Activated naive CD4-positive, alpha-beta T cell treated with anti-CD3 and anti-CD28 coated beads, Interleukin-2, amount 50 U/mL, for 24 hours (primary cell): ENCODE measurements at regions not wholly inside any gene's neighbourhood (a gene's known extent, or its start where the extent isn't known, plus 50 kb on each side); places are given as distances from the start of the nearest gene placed in this dataset.

ENCODE experiments used
- H3K27ac Mint-ChIP-seq: one replicate; pipeline ENCODE4 v1.8.0; 2021; ENCODE audit warnings: mild to moderate bottlenecking, mixed read lengths
- H3K27me3 Mint-ChIP-seq: one replicate; pipeline ENCODE4 v1.8.0; 2021; ENCODE audit warnings: mixed read lengths
- H3K36me3 Mint-ChIP-seq: one replicate; pipeline ENCODE4 v1.8.0; 2021; ENCODE audit warnings: mixed read lengths
- H3K4me1 Mint-ChIP-seq: one replicate; pipeline ENCODE4 v1.8.0; 2021; ENCODE audit warnings: mixed read lengths
- H3K4me3 Mint-ChIP-seq: one replicate; pipeline ENCODE4 v1.8.0; 2021; ENCODE audit warnings: mild to moderate bottlenecking, mixed read lengths
- H3K9me3 Mint-ChIP-seq: one replicate; pipeline ENCODE4 v1.8.0; 2021; ENCODE audit warnings: mixed read lengths

DNA sequence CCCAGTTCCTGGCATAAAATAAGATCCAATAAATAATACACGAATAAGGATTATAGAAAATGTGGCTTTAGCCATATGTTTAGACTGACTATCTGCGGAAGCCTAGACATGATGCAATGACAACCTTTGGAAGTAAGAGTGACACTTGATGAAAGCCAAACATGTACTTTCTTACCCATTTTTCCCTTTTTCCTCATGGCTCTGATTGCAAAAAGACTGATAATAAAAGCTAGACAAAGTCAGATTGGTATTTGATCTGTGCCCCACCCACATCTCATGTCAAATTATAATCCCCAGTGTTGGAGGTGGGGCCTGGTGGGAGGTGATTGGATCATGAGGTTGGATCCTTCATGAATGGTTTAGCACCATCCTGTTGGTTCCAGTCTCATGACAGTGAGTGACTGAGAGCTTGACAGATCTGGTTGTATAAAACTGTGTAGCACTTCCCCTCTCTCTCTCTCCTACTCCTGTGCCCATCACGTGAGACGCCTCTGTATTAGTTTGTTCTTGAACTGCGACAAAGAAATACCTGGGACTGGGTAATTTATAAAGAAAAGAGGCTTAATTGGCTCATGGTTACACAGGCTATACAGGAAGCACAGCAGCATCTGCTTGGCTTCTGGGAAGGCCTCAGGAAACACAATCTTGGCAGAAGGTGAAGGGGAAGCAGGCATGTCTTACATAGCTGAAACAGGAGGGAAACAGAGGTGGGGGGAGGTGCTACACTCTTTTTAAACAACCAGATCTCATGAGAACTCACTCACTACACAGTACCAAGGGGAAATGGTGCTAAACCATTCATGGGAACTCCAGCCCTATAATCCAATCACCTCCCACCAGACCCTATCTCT, 243.4 kb upstream of the PIK3R1 start:
- no peaks in the 10 kb centered on the region for H3K9me3 Mint-ChIP-seq
- no peaks in the 10 kb centered on the region for H3K4me1 Mint-ChIP-seq
- H3K36me3 Mint-ChIP-seq = no peaks in the 10 kb centered on the region
- H3K27me3 Mint-ChIP-seq = no peaks in the 10 kb centered on the region
- H3K27ac Mint-ChIP-seq = no peak overlapping the region
- no peak overlapping the region for H3K4me3 Mint-ChIP-seq

DNA sequence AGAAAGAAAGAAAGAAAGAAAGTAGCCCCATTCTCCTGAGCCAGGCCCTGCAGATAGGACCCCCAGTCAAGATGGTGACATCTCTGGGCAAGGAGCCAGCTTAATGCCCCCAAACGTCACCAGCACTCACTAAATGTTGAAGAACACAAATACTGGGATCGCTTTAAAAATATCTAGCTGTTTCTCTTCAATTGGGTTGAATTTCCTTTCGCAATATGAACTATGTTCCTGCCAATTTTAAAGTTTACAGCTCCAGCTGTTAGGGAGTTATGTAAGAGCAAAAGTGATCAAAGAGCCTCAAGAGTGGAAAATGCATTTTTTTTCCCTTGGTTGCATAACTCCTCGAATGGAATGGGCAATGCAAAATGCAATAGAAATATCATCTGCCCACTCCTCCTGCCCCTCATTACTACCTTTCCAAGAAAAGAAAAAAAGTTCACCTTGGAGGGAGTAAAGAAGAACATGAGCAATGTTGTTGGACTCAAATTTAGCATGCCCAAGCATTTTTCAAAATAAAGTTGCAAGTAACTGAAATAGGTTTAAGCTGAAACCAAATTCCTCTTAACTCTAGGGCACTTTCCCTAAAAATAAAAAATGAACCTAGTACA, 244.2 kb upstream of the PIK3R1 start:
- H3K4me1 Mint-ChIP-seq = no peaks in the 10 kb centered on the region
- H3K27me3 Mint-ChIP-seq = no peaks in the 10 kb centered on the region
- no peak overlapping the region for H3K27ac Mint-ChIP-seq
- no peaks in the 10 kb centered on the region for H3K36me3 Mint-ChIP-seq
- no peak overlapping the region for H3K4me3 Mint-ChIP-seq
- no peaks in the 10 kb centered on the region for H3K9me3 Mint-ChIP-seq

DNA sequence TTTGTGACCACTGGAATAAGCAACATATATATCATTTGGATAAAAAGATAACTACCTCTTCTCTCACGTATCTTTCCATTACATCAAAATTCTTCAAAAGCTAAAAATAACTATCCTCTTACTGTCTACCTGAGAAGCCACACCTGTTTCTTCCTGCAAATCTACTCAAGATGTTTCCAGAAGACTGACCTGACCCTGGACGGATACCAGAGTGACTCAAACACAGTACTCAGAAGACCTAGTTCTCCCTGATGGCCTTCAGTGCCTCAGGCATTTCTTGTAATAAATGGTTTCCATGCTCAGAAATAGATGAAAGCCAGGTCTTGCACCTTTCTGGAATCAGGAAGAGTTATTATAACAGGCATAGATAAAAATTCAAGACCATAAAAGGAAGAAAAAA, 245.9 kb upstream of the PIK3R1 start:
- no peaks in the 10 kb centered on the region for H3K36me3 Mint-ChIP-seq
- H3K9me3 Mint-ChIP-seq = no peaks in the 10 kb centered on the region
- H3K27ac Mint-ChIP-seq = no peak overlapping the region
- H3K4me1 Mint-ChIP-seq = no peaks in the 10 kb centered on the region
- H3K4me3 Mint-ChIP-seq = no peak overlapping the region
- H3K27me3 Mint-ChIP-seq = no peaks in the 10 kb centered on the region

DNA sequence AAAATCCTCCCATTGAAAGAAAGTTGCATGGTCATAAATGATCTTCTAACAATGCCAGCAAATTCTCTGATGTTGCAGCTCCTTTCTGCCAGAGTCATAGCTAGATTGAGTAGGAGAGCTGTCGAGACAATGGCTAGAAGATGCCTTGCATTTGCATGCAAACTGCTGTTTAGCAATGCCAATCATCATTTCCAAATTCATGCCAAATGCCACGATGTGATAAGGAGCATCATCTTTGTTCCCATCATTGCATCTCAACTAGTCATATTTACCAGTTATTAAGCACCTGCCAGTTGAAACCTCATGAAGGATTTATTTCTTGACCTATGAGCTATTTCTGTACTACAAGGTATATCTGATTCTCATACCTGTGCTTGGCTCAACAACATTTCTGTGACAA, 246.4 kb upstream of the PIK3R1 start:
- H3K36me3 Mint-ChIP-seq = no peaks in the 10 kb centered on the region
- H3K4me1 Mint-ChIP-seq = no peaks in the 10 kb centered on the region
- H3K27ac Mint-ChIP-seq = no peak overlapping the region
- H3K27me3 Mint-ChIP-seq = no peaks in the 10 kb centered on the region
- no peaks in the 10 kb centered on the region for H3K9me3 Mint-ChIP-seq
- no peak overlapping the region for H3K4me3 Mint-ChIP-seq

DNA sequence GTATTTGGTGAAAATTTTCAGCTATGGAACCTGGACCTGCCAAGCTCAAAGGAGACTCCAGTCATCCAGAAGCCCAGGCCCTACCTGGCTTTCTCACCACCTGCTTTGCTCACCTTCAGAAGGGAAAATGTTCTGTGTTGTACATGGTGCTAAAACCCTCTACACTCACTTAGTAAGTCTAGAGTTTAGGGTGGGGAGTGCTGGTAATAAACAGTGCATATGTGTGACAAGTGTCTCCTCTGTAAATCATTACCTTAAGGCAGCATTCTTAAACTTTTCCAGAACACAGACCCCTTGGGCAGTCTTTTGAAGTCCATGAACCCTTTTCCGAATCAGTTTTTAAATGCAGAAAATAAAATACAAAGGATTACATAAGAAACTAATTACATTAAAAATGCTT, 248.8 kb upstream of the PIK3R1 start:
- H3K27ac Mint-ChIP-seq = no peak overlapping the region
- no peaks in the 10 kb centered on the region for H3K4me1 Mint-ChIP-seq
- H3K27me3 Mint-ChIP-seq = no peaks in the 10 kb centered on the region
- no peaks in the 10 kb centered on the region for H3K36me3 Mint-ChIP-seq
- no peaks in the 10 kb centered on the region for H3K9me3 Mint-ChIP-seq
- H3K4me3 Mint-ChIP-seq = no peak overlapping the region

DNA sequence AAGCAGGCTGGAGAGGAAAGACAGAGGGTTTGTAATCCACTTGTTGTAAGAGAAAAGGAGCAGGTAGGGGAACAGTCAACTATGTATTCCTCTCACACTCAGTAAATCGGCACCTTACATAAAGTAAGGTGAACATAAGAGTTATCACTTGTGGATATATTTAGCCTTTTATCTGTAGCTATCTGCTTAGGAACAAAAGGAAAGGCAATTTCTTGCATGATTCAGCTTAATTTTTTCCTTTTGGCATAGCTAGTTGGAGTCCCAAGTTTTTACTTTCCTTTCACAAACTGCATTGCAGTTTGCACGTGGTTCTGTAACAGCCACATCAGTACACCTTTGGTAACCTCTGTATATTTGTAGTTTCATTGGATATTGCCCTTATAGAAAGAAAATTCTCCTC, 250.9 kb upstream of the PIK3R1 start:
- Mint-ChIP-seq H3K36me3 (no peaks in the 10 kb centered on the region), H3K9me3 (no peaks in the 10 kb centered on the region), H3K27ac (no peak overlapping the region), H3K4me3 (no peak overlapping the region), H3K4me1 (no peaks in the 10 kb centered on the region), H3K27me3 (no peaks in the 10 kb centered on the region)

DNA sequence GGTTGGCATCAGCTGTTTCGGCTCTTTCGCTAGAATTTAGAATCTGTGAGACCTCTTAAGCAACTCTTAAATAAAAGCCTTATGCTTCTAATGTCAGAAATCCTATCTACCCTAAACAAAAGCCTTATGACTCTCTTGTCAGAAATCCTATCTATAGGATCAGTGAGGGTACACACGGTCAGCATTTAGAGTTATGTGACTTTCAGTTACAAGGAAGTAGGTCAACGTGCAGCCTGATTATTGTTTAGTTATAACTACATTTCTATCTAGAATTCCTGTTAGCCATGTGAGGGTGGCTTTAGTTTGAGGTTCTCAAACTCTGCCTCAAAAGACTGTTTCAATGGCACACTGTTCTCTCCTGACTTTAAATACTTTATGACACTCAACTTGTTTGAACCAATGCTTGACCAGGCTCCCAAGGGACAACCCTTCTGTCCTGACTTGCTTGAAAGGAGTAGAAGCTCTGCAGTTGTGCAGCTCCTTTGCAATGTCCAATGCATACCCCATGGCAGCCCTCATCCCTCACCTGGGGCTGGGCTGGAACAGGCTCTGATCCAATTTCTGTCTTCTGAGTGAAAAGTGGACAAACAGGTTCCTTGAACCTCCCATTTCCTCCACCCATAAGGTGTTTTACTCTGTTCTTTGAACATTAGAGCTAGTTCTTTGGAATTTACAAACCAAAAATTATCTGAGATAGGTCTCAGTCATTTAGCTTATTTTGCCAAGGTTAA, 251.6 kb upstream of the PIK3R1 start:
- H3K4me1 Mint-ChIP-seq = no peaks in the 10 kb centered on the region

DNA sequence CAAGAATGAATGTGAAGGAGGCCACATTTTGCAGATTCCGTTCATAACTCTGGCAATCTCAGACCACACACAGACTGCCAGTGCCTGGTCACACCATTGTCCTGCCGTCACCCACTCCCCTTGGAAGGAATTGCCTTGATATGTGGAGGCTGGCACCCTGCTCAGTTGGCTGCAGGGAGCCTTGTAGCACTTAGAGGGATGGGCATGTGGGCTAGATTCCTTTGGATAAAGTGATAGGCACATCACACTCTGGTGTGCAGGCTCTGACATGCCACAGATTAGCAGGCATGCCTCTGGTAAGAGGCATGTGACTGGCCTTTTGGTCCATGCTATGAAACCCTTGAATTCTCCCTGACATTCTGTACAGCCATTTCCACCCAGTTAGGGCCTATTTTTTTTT, 254.6 kb upstream of the PIK3R1 start:
- H3K36me3 Mint-ChIP-seq = no peaks in the 10 kb centered on the region
- peaks cover 3% of the 10 kb centered on the region for H3K27me3 Mint-ChIP-seq
- H3K4me3 Mint-ChIP-seq = no peak overlapping the region
- H3K4me1 Mint-ChIP-seq = no peaks in the 10 kb centered on the region
- no peak overlapping the region for H3K27ac Mint-ChIP-seq
- H3K9me3 Mint-ChIP-seq = no peaks in the 10 kb centered on the region

More for the DNA sequence above, 251.6 kb upstream of the PIK3R1 start:
- no peak overlapping the region for H3K27ac Mint-ChIP-seq
- no peaks in the 10 kb centered on the region for H3K36me3 Mint-ChIP-seq
- no peaks in the 10 kb centered on the region for H3K9me3 Mint-ChIP-seq
- H3K4me3 Mint-ChIP-seq = no peak overlapping the region
- H3K27me3 Mint-ChIP-seq = no peaks in the 10 kb centered on the region

DNA sequence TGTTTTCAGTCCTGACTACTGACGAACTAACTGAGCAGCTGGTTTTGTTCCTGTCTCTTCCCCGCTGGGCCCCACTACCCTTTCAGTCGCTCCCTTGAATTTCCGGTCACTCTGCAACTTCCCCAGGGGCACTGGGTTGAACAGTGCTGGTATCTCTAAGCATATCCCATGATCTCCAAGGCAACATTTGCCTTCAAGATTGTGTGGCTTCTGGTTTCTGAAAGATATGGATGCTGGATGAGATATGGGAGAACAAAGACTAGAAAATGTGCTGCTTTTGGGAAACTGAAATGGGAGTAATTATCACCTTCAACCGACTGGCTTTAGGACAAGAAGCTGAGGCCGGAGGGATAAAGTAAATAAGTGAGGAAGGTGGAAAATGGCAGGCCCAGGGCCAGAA, 258.2 kb upstream of the PIK3R1 start:
- no peak overlapping the region for H3K27ac Mint-ChIP-seq
- H3K4me3 Mint-ChIP-seq = no peak overlapping the region
- H3K9me3 Mint-ChIP-seq = no peaks in the 10 kb centered on the region
- H3K4me1 Mint-ChIP-seq = no peaks in the 10 kb centered on the region
- no peaks in the 10 kb centered on the region for H3K36me3 Mint-ChIP-seq
- peaks cover 7% of the 10 kb centered on the region for H3K27me3 Mint-ChIP-seq

DNA sequence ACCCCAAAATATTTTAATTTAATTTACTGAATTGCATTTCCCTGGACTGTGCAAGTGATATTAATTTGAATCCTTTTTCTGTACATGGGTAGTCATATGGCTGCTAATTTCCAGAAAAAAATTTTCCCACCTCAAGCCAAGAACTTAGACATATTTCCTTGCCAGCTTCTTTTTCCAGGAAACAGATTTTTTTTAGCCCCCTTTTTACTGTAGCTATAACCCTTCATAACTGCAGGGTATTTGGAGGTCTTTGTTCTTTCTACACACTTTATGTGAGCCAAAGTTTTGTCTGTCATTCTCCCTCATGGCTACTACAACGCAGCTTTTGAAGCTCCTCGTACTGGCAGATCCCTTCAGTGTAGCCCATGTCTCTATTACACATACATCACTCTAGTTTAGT, 261.2 kb upstream of the PIK3R1 start:
- Mint-ChIP-seq H3K4me3 (no peak overlapping the region), H3K9me3 (no peaks in the 10 kb centered on the region), H3K27me3 (peaks cover 7% of the 10 kb centered on the region), H3K27ac (no peak overlapping the region), H3K36me3 (no peaks in the 10 kb centered on the region), H3K4me1 (no peaks in the 10 kb centered on the region)

DNA sequence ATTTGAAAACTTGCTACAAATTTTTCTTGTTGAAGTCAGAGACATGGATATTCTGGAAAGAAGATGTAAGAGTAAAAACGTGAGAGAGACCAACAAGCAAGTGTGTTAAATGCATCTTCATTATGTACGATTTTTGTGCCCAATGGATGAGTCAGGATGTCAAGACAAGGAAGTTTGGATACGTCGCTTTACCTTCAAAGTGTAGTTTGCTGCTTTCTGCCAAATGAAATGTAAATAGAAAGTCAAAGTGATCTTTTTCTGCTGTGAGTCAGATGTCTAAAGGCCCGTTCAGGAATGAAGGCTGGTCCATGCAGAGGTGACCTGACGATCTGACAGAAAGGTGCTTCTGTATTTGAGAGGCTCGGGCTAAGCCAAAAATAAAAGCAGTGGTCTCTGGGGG, 273.1 kb upstream of the PIK3R1 start:
- H3K36me3 Mint-ChIP-seq = no peaks in the 10 kb centered on the region
- no peaks in the 10 kb centered on the region for H3K27me3 Mint-ChIP-seq
- no peaks in the 10 kb centered on the region for H3K4me1 Mint-ChIP-seq
- no peaks in the 10 kb centered on the region for H3K9me3 Mint-ChIP-seq
- H3K4me3 Mint-ChIP-seq = no peak overlapping the region
- no peak overlapping the region for H3K27ac Mint-ChIP-seq

DNA sequence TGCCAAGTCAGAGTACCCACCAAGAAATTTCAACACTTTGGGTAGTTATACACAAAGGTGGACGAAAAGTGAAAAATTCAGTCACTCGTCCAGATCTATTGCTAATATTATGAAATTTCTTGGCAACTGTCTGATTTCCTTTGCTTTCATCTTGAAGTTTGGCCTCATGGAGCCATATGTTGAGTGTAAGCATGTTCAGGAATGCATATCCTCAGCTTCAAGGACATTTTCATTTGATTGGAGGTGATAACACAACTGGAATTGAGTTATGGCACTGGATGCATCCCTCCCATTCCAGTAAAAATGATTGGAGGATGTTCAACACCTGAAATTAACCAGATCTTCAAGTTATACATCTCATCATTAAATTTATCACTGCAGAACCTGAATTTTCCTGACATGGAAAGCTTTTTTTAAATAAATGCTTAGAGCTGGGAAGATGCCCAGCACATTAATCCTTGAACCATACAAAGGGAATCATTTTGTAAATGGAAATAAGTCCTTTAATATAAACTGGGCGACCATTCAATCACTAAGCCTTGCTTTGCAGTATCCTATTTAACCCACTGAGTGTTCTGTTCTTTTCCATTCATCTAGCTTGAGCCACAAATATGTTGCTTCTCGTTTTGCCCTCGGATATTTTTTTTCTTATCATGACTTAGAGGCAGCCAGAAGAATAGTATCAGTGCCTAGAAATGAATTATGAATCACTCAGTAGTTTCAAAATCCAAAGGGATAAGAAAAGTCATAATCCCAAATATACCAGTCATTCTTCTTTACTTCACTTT, 273.7 kb upstream of the PIK3R1 start:
- H3K4me1 Mint-ChIP-seq = no peaks in the 10 kb centered on the region
- no peak overlapping the region for H3K4me3 Mint-ChIP-seq
- H3K27ac Mint-ChIP-seq = no peak overlapping the region
- no peaks in the 10 kb centered on the region for H3K9me3 Mint-ChIP-seq
- H3K27me3 Mint-ChIP-seq = no peaks in the 10 kb centered on the region
- H3K36me3 Mint-ChIP-seq = no peaks in the 10 kb centered on the region

DNA sequence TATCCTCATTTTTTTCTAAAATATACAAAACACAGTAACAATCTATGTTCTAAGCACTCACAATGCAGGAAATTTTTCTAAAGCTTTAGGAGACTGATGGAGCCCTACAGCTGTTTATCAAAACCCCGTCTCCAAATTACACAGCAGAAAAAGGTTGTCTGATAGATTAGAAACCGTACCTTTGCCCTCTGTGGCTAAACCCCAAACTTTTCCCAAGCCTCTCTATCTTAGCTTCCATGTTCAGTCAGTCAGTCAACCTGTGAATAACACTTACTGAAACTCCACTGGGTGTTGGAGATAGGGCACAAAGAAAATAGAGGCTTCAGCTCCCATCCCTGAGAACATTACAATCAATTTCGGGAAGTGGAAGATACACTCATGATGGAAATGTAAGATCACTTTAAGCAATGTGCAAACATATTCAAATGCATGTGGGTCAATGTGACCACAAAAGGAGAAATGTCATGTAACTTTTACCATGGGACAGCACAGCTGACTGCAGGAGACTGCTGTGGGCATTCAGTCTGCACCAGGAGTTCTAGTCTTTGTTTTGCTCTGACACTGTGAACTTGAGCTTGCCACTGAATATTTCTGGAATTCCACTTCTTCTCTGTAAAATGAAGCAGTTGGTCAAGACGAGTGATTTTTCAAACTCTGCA, 279.5 kb upstream of the PIK3R1 start:
- H3K4me3 Mint-ChIP-seq = no peak overlapping the region
- no peak overlapping the region for H3K27ac Mint-ChIP-seq
- H3K27me3 Mint-ChIP-seq = no peaks in the 10 kb centered on the region
- no peaks in the 10 kb centered on the region for H3K4me1 Mint-ChIP-seq
- no peaks in the 10 kb centered on the region for H3K9me3 Mint-ChIP-seq
- no peaks in the 10 kb centered on the region for H3K36me3 Mint-ChIP-seq

DNA sequence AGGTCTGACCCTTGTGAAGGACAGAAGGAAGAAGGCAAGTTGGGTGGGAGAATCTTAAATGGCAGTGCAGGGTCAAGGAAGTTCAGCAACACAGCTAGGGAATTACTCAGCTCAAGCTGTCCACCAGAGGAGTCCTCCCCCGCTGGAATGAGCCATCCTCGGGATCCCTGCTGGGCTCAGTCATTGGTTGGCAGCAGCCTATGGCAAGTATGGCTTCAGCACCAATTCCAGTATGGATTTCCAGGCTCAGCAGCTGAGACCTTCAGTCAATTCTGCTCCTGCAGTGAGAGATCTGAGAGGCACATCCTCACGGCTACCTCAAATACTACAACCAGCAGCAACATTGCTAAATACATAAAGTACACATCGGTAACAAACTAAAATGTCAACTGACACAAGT, 280.6 kb upstream of the PIK3R1 start:
- Mint-ChIP-seq H3K27me3 (no peaks in the 10 kb centered on the region), H3K36me3 (no peaks in the 10 kb centered on the region), H3K4me1 (no peaks in the 10 kb centered on the region), H3K4me3 (no peak overlapping the region), H3K9me3 (no peaks in the 10 kb centered on the region), H3K27ac (no peak overlapping the region)

DNA sequence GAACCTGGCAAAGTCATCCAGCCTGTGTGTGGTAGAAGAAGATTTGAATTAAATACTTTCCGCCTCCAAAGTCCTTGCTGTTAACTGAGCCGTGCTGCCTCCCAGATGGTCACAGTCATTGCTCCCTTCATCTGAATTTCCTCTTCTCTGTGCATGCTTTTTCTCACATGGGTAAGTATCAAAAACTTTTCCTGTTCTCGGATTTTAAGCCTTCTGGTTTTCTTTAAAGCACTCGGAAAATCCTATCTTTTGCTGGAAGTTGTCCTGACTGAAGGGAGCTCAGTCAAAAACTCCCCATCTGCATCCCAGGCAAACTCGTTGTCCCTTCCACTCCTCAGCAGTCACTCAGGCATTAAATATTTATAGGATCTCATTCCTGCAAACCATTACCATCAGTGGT, 290.0 kb upstream of the PIK3R1 start:
- Mint-ChIP-seq H3K9me3 (no peaks in the 10 kb centered on the region), H3K4me3 (no peak overlapping the region)

More for the DNA sequence above, 290.0 kb upstream of the PIK3R1 start:
- Mint-ChIP-seq H3K27me3 (no peaks in the 10 kb centered on the region), H3K27ac (no peak overlapping the region), H3K36me3 (no peaks in the 10 kb centered on the region), H3K4me1 (no peaks in the 10 kb centered on the region)
